H1 (cell line): ENCODE measurements at regions not wholly inside any gene's neighbourhood (a gene's known extent, or its start where the extent isn't known, plus 50 kb on each side); places are given as distances from the start of the nearest gene placed in this dataset.

ENCODE experiments used
- ASH2L ChIP-seq: fragments of 200-600, 300-600 bp; sonication (generic); IDR thresholded peaks from one replicate; pipeline ENCODE4 v1.7.1; 2017; ENCODE audit warnings: low read length
- BRCA1 ChIP-seq: IDR thresholded peaks from 2 replicates; pipeline ENCODE4 v1.6.1; 2012; ENCODE audit warnings: low read depth, low read length, improper control_type of control experiment
- CBX5 ChIP-seq: fragments of 300-800, 300-1000 bp; sonication (generic); IDR thresholded peaks from 2 replicates; pipeline ENCODE4 v1.7.1; 2016; ENCODE audit warnings: antibody characterized with exemption, low read length, low read depth
- CBX8 ChIP-seq: fragments of 300-800, 300-1000 bp; sonication (generic); IDR thresholded peaks from 2 replicates; pipeline ENCODE4 v1.7.1; 2016; ENCODE audit warnings: low read depth, low read length, borderline replicate concordance
- CHD1 ChIP-seq: IDR thresholded peaks from 2 replicates; pipeline ENCODE4 v1.6.1; 2012; ENCODE audit warnings: low read depth, low read length, improper control_type of control experiment
- EZH2 ChIP-seq: fragments of 200-600 bp; sonication (generic); IDR thresholded peaks from 2 replicates; pipeline ENCODE4 v1.7.1; 2012; ENCODE audit warnings: low read depth, mild to moderate bottlenecking, moderate library complexity, low read length, inconsistent platforms; ENCODE audit not compliant: severe bottlenecking
- FOSL1 ChIP-seq: IDR thresholded peaks from 2 replicates; pipeline ENCODE4 v1.6.1; 2011; ENCODE audit warnings: mild to moderate bottlenecking, low read depth, low read length, moderate library complexity; ENCODE audit not compliant: insufficient read depth
- JUN ChIP-seq: IDR thresholded peaks from 2 replicates; pipeline ENCODE4 v1.6.1; 2011; ENCODE audit warnings: low read depth, mild to moderate bottlenecking, improper control_type of control experiment, low read length
- JUND ChIP-seq: IDR thresholded peaks from 2 replicates; pipeline ENCODE4 v1.6.1; 2011; ENCODE audit warnings: mild to moderate bottlenecking, improper control_type of control experiment, low read length
- KDM4A ChIP-seq: IDR thresholded peaks from one replicate; pipeline ENCODE4 v1.7.1; 2012; ENCODE audit warnings: low read depth, mild to moderate bottlenecking, moderate library complexity, low read length, inconsistent platforms; ENCODE audit not compliant: severe bottlenecking
- MAFK ChIP-seq: IDR thresholded peaks from 2 replicates; pipeline ENCODE4 v1.6.1; 2012; ENCODE audit warnings: low read depth, mild to moderate bottlenecking, improper control_type of control experiment, low read length
- NANOG ChIP-seq: IDR thresholded peaks from 2 replicates; pipeline ENCODE4 v1.6.1; 2011; ENCODE audit warnings: low read length, low read depth, mild to moderate bottlenecking, inconsistent platforms; ENCODE audit not compliant: insufficient read depth, poor library complexity, severe bottlenecking
- PHF8 ChIP-seq: fragments of 200-600 bp; sonication (generic); conservative IDR thresholded peaks from 2 replicates; pipeline ENCODE4 v1.7.1; 2012; ENCODE audit warnings: low read depth, mild to moderate bottlenecking, inconsistent platforms, low read length, moderate library complexity
- RAD21 ChIP-seq, 2 experiments: IDR thresholded peaks in 1 of 2; conservative IDR thresholded peaks in 1 of 2; 2 replicates each; pipeline ENCODE4 v1.6.1; 2011; ENCODE audit warnings: low read depth in 2 of 2, low read length in 2 of 2, improper control_type of control experiment in 1 of 2, inconsistent platforms in 1 of 2, mild to moderate bottlenecking in 1 of 2, moderate library complexity in 1 of 2
- RBBP5 ChIP-seq: IDR thresholded peaks from 2 replicates; pipeline ENCODE4 v1.7.1; 2012; ENCODE audit warnings: low read depth, mild to moderate bottlenecking, inconsistent platforms, low read length, moderate library complexity, borderline replicate concordance
- RFX5 ChIP-seq: IDR thresholded peaks from 2 replicates; pipeline ENCODE4 v1.6.1; 2011; ENCODE audit warnings: low read depth, low read length, improper control_type of control experiment, borderline replicate concordance
- SUZ12 ChIP-seq: fragments of 200-600 bp; sonication (generic); IDR thresholded peaks from 2 replicates; pipeline ENCODE4 v1.6.1; 2012; ENCODE audit warnings: mild to moderate bottlenecking, inconsistent platforms, low read length, moderate library complexity, mixed read lengths
- TF ChIP-seq, protein P1 (sequence below), 3 experiments: IDR thresholded peaks; 1 replicate in 2 of 3; 2 replicates in 1 of 3; pipeline versions ENCODE4 v1.5.1 to v1.6.1; 2011; ENCODE audit warnings: low read length in 3 of 3, mild to moderate bottlenecking in 3 of 3, inconsistent platforms in 2 of 3, low read depth in 1 of 3, moderate library complexity in 1 of 3; ENCODE audit not compliant: insufficient read depth in 1 of 3; ENCODE audit errors: control extremely low read depth in 1 of 3

DNA sequence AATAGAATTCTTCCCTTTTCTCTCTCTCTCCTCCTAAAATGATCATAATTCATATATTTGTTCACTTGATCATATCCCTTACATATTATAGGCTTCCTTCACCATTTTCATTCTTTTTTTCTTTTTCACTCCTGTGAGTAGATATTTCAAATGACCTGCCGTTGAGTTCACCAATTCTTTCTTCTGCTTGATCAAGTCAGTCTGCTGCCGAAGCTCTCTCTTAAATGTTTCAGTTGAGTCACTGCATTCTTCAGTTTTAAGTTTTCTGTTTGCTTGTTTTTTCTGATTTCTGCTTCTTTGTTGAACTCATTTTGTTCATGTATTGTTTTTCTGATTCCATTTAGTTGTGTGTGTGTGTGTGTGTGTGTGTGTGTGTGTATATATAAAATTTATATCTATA, 354.3 kb downstream of the GPAT3 start (continued):
- no peak for TF ChIP-seq JUN
- TF ChIP-seq BRCA1 = no peak
- TF ChIP-seq CHD1 = no peak
- TF ChIP-seq EZH2 = no peak
- no peak for TF ChIP-seq ASH2L
- TF ChIP-seq RFX5 = no peak
- TF ChIP-seq SUZ12 = no peak
- no peak for TF ChIP-seq RAD21 (IDR thresholded peaks at IDR 0.05 in 1 of 2, conservative IDR thresholded peaks at IDR 0.05 in 1 of 2; ENCODE audit: low read depth in 2 of 2, low read length in 2 of 2)
- no peak for TF ChIP-seq CBX8
- TF ChIP-seq RBBP5 = no peak
- no peak for TF ChIP-seq FOSL1
- TF ChIP-seq KDM4A = no peak
- TF ChIP-seq PHF8 = no peak
- TF ChIP-seq, protein P1, sequence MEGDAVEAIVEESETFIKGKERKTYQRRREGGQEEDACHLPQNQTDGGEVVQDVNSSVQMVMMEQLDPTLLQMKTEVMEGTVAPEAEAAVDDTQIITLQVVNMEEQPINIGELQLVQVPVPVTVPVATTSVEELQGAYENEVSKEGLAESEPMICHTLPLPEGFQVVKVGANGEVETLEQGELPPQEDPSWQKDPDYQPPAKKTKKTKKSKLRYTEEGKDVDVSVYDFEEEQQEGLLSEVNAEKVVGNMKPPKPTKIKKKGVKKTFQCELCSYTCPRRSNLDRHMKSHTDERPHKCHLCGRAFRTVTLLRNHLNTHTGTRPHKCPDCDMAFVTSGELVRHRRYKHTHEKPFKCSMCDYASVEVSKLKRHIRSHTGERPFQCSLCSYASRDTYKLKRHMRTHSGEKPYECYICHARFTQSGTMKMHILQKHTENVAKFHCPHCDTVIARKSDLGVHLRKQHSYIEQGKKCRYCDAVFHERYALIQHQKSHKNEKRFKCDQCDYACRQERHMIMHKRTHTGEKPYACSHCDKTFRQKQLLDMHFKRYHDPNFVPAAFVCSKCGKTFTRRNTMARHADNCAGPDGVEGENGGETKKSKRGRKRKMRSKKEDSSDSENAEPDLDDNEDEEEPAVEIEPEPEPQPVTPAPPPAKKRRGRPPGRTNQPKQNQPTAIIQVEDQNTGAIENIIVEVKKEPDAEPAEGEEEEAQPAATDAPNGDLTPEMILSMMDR (IDR thresholded peaks at IDR 0.05; ENCODE audit: control extremely low read depth in 1 of 3, insufficient read depth in 1 of 3, low read depth in 1 of 3, low read length in 3 of 3) = no peak
- no peak for TF ChIP-seq MAFK
- no peak for TF ChIP-seq NANOG
- TF ChIP-seq JUND = no peak
- TF ChIP-seq CBX5 = no peak
